ENCODE measurements at regions not wholly inside any gene's neighbourhood (a gene's known extent, or its start where the extent isn't known, plus 50 kb on each side); places are given as distances from the start of the nearest gene placed in this dataset.

- TF ChIP-seq, protein P1, sequence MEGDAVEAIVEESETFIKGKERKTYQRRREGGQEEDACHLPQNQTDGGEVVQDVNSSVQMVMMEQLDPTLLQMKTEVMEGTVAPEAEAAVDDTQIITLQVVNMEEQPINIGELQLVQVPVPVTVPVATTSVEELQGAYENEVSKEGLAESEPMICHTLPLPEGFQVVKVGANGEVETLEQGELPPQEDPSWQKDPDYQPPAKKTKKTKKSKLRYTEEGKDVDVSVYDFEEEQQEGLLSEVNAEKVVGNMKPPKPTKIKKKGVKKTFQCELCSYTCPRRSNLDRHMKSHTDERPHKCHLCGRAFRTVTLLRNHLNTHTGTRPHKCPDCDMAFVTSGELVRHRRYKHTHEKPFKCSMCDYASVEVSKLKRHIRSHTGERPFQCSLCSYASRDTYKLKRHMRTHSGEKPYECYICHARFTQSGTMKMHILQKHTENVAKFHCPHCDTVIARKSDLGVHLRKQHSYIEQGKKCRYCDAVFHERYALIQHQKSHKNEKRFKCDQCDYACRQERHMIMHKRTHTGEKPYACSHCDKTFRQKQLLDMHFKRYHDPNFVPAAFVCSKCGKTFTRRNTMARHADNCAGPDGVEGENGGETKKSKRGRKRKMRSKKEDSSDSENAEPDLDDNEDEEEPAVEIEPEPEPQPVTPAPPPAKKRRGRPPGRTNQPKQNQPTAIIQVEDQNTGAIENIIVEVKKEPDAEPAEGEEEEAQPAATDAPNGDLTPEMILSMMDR (IDR thresholded peaks at IDR 0.05; ENCODE audit: partially characterized antibody, unreplicated experiment): no peak
Measured at GRCh38 chr2:106034325-106034724, 159.8 kb downstream of the UXS1 start.

GRCh38 chr2:106032676-106033075 lies 161.4 kb downstream of the UXS1 start:
- H3K36me3 Mint-ChIP-seq (ENCODE audit: unreplicated experiment): peaks cover 6% of the 10 kb centered on the region
- no peak for DNase-seq
- TF ChIP-seq, protein P1 (IDR thresholded peaks at IDR 0.05; ENCODE audit: partially characterized antibody, unreplicated experiment): no peak
- no peaks in the 10 kb centered on the region for H3K4me1 Mint-ChIP-seq (ENCODE audit: low read depth, unreplicated experiment)
- H3K27me3 Mint-ChIP-seq (ENCODE audit: unreplicated experiment): no peaks in the 10 kb centered on the region
- H3K4me3 Mint-ChIP-seq (ENCODE audit: unreplicated experiment): no peak overlapping the region
- H3K9me3 Mint-ChIP-seq (ENCODE audit: unreplicated experiment): no peaks in the 10 kb centered on the region
- H3K27ac Mint-ChIP-seq (ENCODE audit: unreplicated experiment): no peak overlapping the region

More at GRCh38 chr2:106034325-106034724, 159.8 kb downstream of the UXS1 start:
- Mint-ChIP-seq H3K27ac (ENCODE audit: unreplicated experiment) (no peak overlapping the region), H3K4me3 (ENCODE audit: unreplicated experiment) (no peak overlapping the region), H3K36me3 (ENCODE audit: unreplicated experiment) (peaks cover 6% of the 10 kb centered on the region), H3K9me3 (ENCODE audit: unreplicated experiment) (peaks cover 1% of the 10 kb centered on the region), H3K4me1 (ENCODE audit: low read depth, unreplicated experiment) (peaks cover 11% of the 10 kb centered on the region), H3K27me3 (ENCODE audit: unreplicated experiment) (no peaks in the 10 kb centered on the region)
- DNase-seq: no peak

- H3K4me1 Mint-ChIP-seq (ENCODE audit: low read depth, unreplicated experiment): peaks cover 3% of the 10 kb centered on the region
- no peaks in the 10 kb centered on the region for H3K27me3 Mint-ChIP-seq (ENCODE audit: unreplicated experiment)
- H3K36me3 Mint-ChIP-seq (ENCODE audit: unreplicated experiment): peaks cover 6% of the 10 kb centered on the region
- no peak overlapping the region for H3K27ac Mint-ChIP-seq (ENCODE audit: unreplicated experiment)
- no peaks in the 10 kb centered on the region for H3K9me3 Mint-ChIP-seq (ENCODE audit: unreplicated experiment)
- TF ChIP-seq, protein P1 (IDR thresholded peaks at IDR 0.05; ENCODE audit: partially characterized antibody, unreplicated experiment): no peak
- no peak for DNase-seq
- H3K4me3 Mint-ChIP-seq (ENCODE audit: unreplicated experiment): no peak overlapping the region
Measured at GRCh38 chr2:106030287-106031268, 163.5 kb downstream of the UXS1 start.

DNA sequence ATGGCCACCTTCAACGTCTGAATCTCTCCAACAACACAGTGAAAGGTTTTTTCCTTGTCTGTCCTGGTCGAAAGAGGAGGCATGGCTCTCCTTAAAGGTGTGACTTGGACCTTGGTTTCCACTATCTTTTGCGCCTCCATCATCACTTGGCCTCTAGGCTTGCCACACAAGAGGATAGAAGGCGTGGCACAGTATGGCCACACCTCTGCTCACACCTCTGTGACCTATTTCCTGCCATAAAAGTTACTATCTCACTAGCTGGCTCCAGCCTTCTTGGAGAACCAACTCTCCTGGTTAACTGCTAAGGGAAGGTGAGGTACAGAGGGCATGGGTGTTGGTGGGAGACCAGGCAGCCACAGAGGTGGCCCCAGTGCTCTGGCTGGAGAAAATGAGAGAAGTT lies 165.9 kb downstream of the UXS1 start:
- Mint-ChIP-seq H3K36me3 (ENCODE audit: unreplicated experiment) (peaks cover 6% of the 10 kb centered on the region), H3K9me3 (ENCODE audit: unreplicated experiment) (peaks cover 1% of the 10 kb centered on the region), H3K27ac (ENCODE audit: unreplicated experiment) (no peak overlapping the region), H3K4me1 (ENCODE audit: low read depth, unreplicated experiment) (peaks cover 3% of the 10 kb centered on the region), H3K4me3 (ENCODE audit: unreplicated experiment) (no peak overlapping the region), H3K27me3 (ENCODE audit: unreplicated experiment) (no peaks in the 10 kb centered on the region)
- TF ChIP-seq, protein P1 (IDR thresholded peaks at IDR 0.05; ENCODE audit: partially characterized antibody, unreplicated experiment): no peak
- DNase-seq: no peak
